ENCODE measurements at regions not wholly inside any gene's neighbourhood (a gene's known extent, or its start where the extent isn't known, plus 50 kb on each side); places are given as distances from the start of the nearest gene placed in this dataset.
"Not testable (repeated sequence)": the region's sequence is repeated elsewhere in the genome, so short reads cannot be mapped to it uniquely, and the experiment has no call there.

- Histone ChIP-seq H3K27me3 (ENCODE audit: control insufficient read depth in 1 of 2, insufficient read depth in 2 of 2, low read length in 1 of 2) (no peaks in the 10 kb centered on the region), H3K27ac (ENCODE audit: low read depth in 1 of 2, low read length in 2 of 2) (no peak overlapping the region), H3K9me3 (ENCODE audit: control insufficient read depth, low read length) (peaks cover 1% of the 10 kb centered on the region), H3K4me1 (ENCODE audit: control insufficient read depth in 1 of 2, insufficient read depth in 2 of 2, low read length in 2 of 2) (no peaks in the 10 kb centered on the region), H3K36me3 (ENCODE audit: control insufficient read depth in 1 of 2, insufficient read depth in 2 of 2, low read length in 1 of 2) (no peaks in the 10 kb centered on the region), H3K4me3 (ENCODE audit: low read length in 2 of 2) (no peak overlapping the region)
- intact Hi-C loops (cut with DNase I): no loop called here
- WGBS, 2 donors: 91 to 94% methylated on average over 3 of the region's 3 CpGs
- DNase-seq (no peak), ATAC-seq (ENCODE audit: low FRiP score) (no peak)
These were observed 1173.7 kb upstream of the PRR20A start for GRCh38 chr13:55967055-55967454.

DNA sequence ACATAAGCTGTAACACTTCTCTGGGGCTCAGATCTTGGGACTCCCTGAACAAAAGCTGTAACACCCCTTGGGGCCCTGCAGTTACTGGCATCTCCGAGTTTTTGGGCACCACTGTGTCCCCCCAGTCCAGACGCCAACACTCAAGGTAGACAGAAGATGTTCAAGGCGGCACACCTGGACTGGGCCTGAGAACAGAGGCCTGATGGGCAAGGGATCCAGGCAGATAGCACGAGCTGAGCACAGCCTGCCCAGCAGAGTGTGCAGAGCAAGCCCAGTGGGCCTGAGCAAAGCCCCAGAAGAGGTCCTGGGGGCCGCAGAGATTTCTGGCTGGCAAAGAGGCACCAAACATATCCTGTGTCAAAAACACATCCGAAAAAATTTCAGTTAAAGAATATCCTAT, 1163.3 kb upstream of the PRR20A start:
- Histone ChIP-seq H3K27ac (ENCODE audit: low read depth in 1 of 2, low read length in 2 of 2) (no peak overlapping the region), H3K9me3 (ENCODE audit: control insufficient read depth, low read length) (peaks cover 4% of the 10 kb centered on the region), H3K4me3 (ENCODE audit: low read length in 2 of 2) (no peak overlapping the region), H3K27me3 (ENCODE audit: control insufficient read depth in 1 of 2, insufficient read depth in 2 of 2, low read length in 1 of 2) (no peaks in the 10 kb centered on the region), H3K36me3 (ENCODE audit: control insufficient read depth in 1 of 2, insufficient read depth in 2 of 2, low read length in 1 of 2) (no peaks in the 10 kb centered on the region), H3K4me1 (ENCODE audit: control insufficient read depth in 1 of 2, insufficient read depth in 2 of 2, low read length in 2 of 2) (no peaks in the 10 kb centered on the region)
- intact Hi-C loops (cut with DNase I): no loop called here
- WGBS, 2 donors: 81 to 82% methylated on average over 6 of the region's 6 CpGs
- no peak for ATAC-seq (ENCODE audit: low FRiP score)
- DNase-seq: no peak

DNA sequence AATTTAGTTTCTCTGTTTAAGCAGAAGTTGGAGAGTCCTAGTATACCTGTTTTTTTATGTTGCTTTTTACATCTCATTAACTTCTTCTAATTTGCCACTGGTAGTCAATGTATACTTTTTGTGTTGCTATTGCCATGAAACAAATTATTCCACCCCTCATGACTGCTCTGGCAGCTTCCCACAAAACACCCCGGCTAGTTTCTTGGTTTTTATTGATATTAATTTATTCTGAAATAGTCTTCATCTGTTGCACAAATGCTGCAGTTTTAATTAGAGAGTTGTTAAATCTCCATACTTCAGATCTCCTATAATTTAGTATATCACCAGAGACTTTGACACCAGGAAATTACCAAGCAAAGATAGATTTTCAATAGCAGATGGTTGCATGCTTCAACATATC, 1159.3 kb upstream of the PRR20A start:
- H3K4me3 ChIP-seq (ENCODE audit: low read length in 2 of 2): no peak overlapping the region
- H3K36me3 ChIP-seq (ENCODE audit: control insufficient read depth in 1 of 2, insufficient read depth in 2 of 2, low read length in 1 of 2): no peaks in the 10 kb centered on the region
- 66 to 78% methylated on average over 1 of the region's 1 CpG for WGBS, 2 donors
- intact Hi-C loops (cut with DNase I): no loop called here
- ATAC-seq (ENCODE audit: low FRiP score) (no peak), DNase-seq (no peak)
- no peak overlapping the region for H3K27ac ChIP-seq (ENCODE audit: low read depth in 1 of 2, low read length in 2 of 2)
- H3K9me3 ChIP-seq (ENCODE audit: control insufficient read depth, low read length): peaks cover 4% of the 10 kb centered on the region
- H3K27me3 ChIP-seq (ENCODE audit: control insufficient read depth in 1 of 2, insufficient read depth in 2 of 2, low read length in 1 of 2): no peaks in the 10 kb centered on the region
- H3K4me1 ChIP-seq (ENCODE audit: control insufficient read depth in 1 of 2, insufficient read depth in 2 of 2, low read length in 2 of 2): no peaks in the 10 kb centered on the region

DNA sequence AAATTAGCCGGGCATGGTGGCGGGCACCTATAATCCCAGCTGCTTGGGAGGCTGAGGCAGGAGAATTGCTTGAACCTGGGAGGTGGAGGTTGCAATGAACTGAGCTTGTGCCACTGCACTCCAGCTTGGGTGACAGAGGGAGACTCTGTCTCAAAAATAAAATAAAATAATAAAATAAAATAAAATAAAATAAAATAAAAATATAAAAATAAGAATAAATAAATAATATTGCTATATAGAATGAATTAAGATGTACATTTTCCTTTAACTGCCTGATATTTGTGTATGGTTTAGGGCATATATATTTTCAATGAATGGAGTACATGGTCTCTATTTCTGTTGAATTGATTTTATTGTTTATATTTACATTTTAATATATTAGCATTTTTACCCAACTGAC, 1156.7 kb upstream of the PRR20A start:
- WGBS, 2 donors: 88 to 94% methylated on average over 2 of the region's 2 CpGs
- ATAC-seq (ENCODE audit: low FRiP score); H3K4me3 ChIP-seq (ENCODE audit: low read length in 2 of 2); H3K4me1 ChIP-seq (ENCODE audit: control insufficient read depth in 1 of 2, insufficient read depth in 2 of 2, low read length in 2 of 2); H3K27ac ChIP-seq (ENCODE audit: low read depth in 1 of 2, low read length in 2 of 2); intact Hi-C loops (cut with DNase I); H3K27me3 ChIP-seq (ENCODE audit: control insufficient read depth in 1 of 2, insufficient read depth in 2 of 2, low read length in 1 of 2); H3K9me3 ChIP-seq (ENCODE audit: control insufficient read depth, low read length); H3K36me3 ChIP-seq (ENCODE audit: control insufficient read depth in 1 of 2, insufficient read depth in 2 of 2, low read length in 1 of 2); DNase-seq: not testable (repeated sequence)

DNA sequence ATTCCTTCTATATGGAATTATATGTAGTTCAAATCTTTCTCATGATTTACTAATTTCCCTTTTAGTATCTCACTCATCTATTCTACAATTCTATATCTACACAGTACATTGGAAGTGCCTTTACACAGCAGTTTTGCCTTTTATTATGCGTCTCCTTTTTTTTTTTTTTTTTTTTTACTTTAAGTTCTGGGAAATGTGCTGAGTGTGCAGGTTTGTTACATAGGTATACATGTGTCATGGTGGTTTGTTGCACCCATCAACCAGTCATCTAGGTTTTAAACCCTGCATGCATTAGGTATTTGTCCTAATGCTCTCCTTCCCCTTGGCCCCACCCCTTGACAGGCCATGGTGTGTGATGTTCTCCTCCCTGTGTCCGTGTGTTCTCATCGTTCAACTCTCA, 1150.1 kb upstream of the PRR20A start:
- Histone ChIP-seq H3K27ac (ENCODE audit: low read depth in 1 of 2, low read length in 2 of 2) (no peak overlapping the region), H3K4me3 (ENCODE audit: low read length in 2 of 2) (no peak overlapping the region), H3K4me1 (ENCODE audit: control insufficient read depth in 1 of 2, insufficient read depth in 2 of 2, low read length in 2 of 2) (no peaks in the 10 kb centered on the region), H3K27me3 (ENCODE audit: control insufficient read depth in 1 of 2, insufficient read depth in 2 of 2, low read length in 1 of 2) (no peaks in the 10 kb centered on the region), H3K36me3 (ENCODE audit: control insufficient read depth in 1 of 2, insufficient read depth in 2 of 2, low read length in 1 of 2) (no peaks in the 10 kb centered on the region), H3K9me3 (ENCODE audit: control insufficient read depth, low read length) (no peaks in the 10 kb centered on the region)
- ATAC-seq (ENCODE audit: low FRiP score) (no peak), DNase-seq (no peak)
- intact Hi-C loops (cut with DNase I): no loop called here
- WGBS, 2 donors: 90 to 93% methylated on average over 3 of the region's 3 CpGs

DNA sequence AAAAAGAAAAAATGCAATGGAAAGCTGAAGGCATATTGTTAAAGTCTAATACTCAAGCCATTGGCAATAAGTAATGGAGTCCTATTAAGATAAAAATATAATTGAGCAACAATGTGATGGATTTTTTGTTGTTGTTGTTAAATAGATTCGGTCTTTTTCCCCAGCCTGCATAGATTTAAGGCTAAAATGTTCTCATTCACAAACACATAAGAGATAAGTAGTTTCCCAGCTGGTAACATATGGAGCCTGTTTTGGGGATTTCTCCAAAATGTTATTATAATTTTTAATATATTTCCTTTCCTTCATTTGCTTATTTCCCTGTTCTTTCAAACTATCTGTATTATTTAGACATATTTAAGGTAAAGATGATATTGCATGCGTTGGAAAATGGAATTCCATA, 1149.1 kb upstream of the PRR20A start:
- H3K4me3 ChIP-seq (ENCODE audit: low read length in 2 of 2): no peak overlapping the region
- no peak for ATAC-seq (ENCODE audit: low FRiP score)
- WGBS, 2 donors: 70 to 75% methylated on average over 2 of the region's 2 CpGs

GRCh38 chr13:55992145-55992544, 1148.6 kb upstream of the PRR20A start:
- no peaks in the 10 kb centered on the region for H3K4me1 ChIP-seq (ENCODE audit: control insufficient read depth in 1 of 2, insufficient read depth in 2 of 2, low read length in 2 of 2)
- no peaks in the 10 kb centered on the region for H3K27me3 ChIP-seq (ENCODE audit: control insufficient read depth in 1 of 2, insufficient read depth in 2 of 2, low read length in 1 of 2)
- no peak overlapping the region for H3K27ac ChIP-seq (ENCODE audit: low read depth in 1 of 2, low read length in 2 of 2)
- DNase-seq: no peak
- H3K9me3 ChIP-seq (ENCODE audit: control insufficient read depth, low read length): no peaks in the 10 kb centered on the region
- no peak for ATAC-seq (ENCODE audit: low FRiP score)
- WGBS, 2 donors: 19 to 25% methylated on average over 1 of the region's 1 CpG
- H3K36me3 ChIP-seq (ENCODE audit: control insufficient read depth in 1 of 2, insufficient read depth in 2 of 2, low read length in 1 of 2): no peaks in the 10 kb centered on the region
- no peak overlapping the region for H3K4me3 ChIP-seq (ENCODE audit: low read length in 2 of 2)
- intact Hi-C loops (cut with DNase I): no loop called here

More for the DNA sequence above, 1149.1 kb upstream of the PRR20A start:
- Histone ChIP-seq H3K4me1 (ENCODE audit: control insufficient read depth in 1 of 2, insufficient read depth in 2 of 2, low read length in 2 of 2) (no peaks in the 10 kb centered on the region), H3K36me3 (ENCODE audit: control insufficient read depth in 1 of 2, insufficient read depth in 2 of 2, low read length in 1 of 2) (no peaks in the 10 kb centered on the region), H3K9me3 (ENCODE audit: control insufficient read depth, low read length) (no peaks in the 10 kb centered on the region), H3K27me3 (ENCODE audit: control insufficient read depth in 1 of 2, insufficient read depth in 2 of 2, low read length in 1 of 2) (no peaks in the 10 kb centered on the region), H3K27ac (ENCODE audit: low read depth in 1 of 2, low read length in 2 of 2) (no peak overlapping the region)
- intact Hi-C loops (cut with DNase I): no loop called here
- DNase-seq: no peak

GRCh38 chr13:55999709-56000108, 1141.0 kb upstream of the PRR20A start:
- intact Hi-C loops (cut with DNase I): no loop called here

DNA sequence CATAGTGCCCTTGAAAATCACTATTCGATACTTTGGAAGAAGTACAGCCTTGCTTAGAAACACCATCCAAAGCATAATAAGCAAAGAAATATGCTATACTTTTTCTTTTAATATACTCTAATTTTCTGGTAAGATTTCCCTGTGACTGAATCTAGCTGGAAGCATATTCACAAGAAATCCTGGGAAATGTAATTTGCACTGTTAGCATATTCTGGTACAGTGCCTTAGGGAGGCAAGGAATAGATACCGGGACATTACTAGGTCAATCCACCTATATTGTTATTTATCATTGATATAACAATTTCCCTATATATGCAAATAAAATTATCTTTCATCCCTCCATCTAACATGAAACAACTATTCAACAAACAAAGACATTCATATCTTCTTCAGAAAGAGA, 1131.3 kb upstream of the PRR20A start:
- Histone ChIP-seq H3K27ac (ENCODE audit: low read depth in 1 of 2, low read length in 2 of 2) (no peak overlapping the region), H3K4me1 (ENCODE audit: control insufficient read depth in 1 of 2, insufficient read depth in 2 of 2, low read length in 2 of 2) (no peaks in the 10 kb centered on the region), H3K27me3 (ENCODE audit: control insufficient read depth in 1 of 2, insufficient read depth in 2 of 2, low read length in 1 of 2) (no peaks in the 10 kb centered on the region), H3K36me3 (ENCODE audit: control insufficient read depth in 1 of 2, insufficient read depth in 2 of 2, low read length in 1 of 2) (no peaks in the 10 kb centered on the region), H3K9me3 (ENCODE audit: control insufficient read depth, low read length) (no peaks in the 10 kb centered on the region), H3K4me3 (ENCODE audit: low read length in 2 of 2) (no peak overlapping the region)
- no peak for ATAC-seq (ENCODE audit: low FRiP score)
- 94% methylated on average over 2 of the region's 2 CpGs for WGBS, 2 donors
- intact Hi-C loops (cut with DNase I): no loop called here
- DNase-seq: no peak

More at GRCh38 chr13:55999709-56000108, 1141.0 kb upstream of the PRR20A start:
- ATAC-seq (ENCODE audit: low FRiP score) (no peak), DNase-seq (no peak)
- Histone ChIP-seq H3K9me3 (ENCODE audit: control insufficient read depth, low read length) (no peaks in the 10 kb centered on the region), H3K4me1 (ENCODE audit: control insufficient read depth in 1 of 2, insufficient read depth in 2 of 2, low read length in 2 of 2) (no peaks in the 10 kb centered on the region), H3K4me3 (ENCODE audit: low read length in 2 of 2) (no peak overlapping the region), H3K27me3 (ENCODE audit: control insufficient read depth in 1 of 2, insufficient read depth in 2 of 2, low read length in 1 of 2) (no peaks in the 10 kb centered on the region), H3K36me3 (ENCODE audit: control insufficient read depth in 1 of 2, insufficient read depth in 2 of 2, low read length in 1 of 2) (no peaks in the 10 kb centered on the region), H3K27ac (ENCODE audit: low read depth in 1 of 2, low read length in 2 of 2) (no peak overlapping the region)
- 69 to 71% methylated on average over 2 of the region's 2 CpGs for WGBS, 2 donors

All from aorta (tissue), 5 donors.